Brain microvascular endothelial cell (primary cell): ENCODE measurements at regions not wholly inside any gene's neighbourhood (a gene's known extent, or its start where the extent isn't known, plus 50 kb on each side); places are given as distances from the start of the nearest gene placed in this dataset.

Experiments used
- DNase-seq: peaks from one replicate; pipeline ENCODE4 v3.0.0-alpha.2; 2020
- H3K27ac ChIP-seq: fragments of 250-450 bp; sonication (Bioruptor Pico); 2 replicates; pipeline ENCODE4 v1.5.1; 2020; ENCODE audit warnings: mild to moderate bottlenecking, moderate library complexity
- H3K27me3 ChIP-seq: fragments of 250-450 bp; sonication (Bioruptor Pico); replicated peaks from 2 replicates; pipeline ENCODE4 v1.5.1; 2020; ENCODE audit warnings: mild to moderate bottlenecking
- H3K36me3 ChIP-seq: fragments of 250-450 bp; sonication (Bioruptor Pico); replicated peaks from 2 replicates; pipeline ENCODE4 v1.5.1; 2020; ENCODE audit warnings: mild to moderate bottlenecking
- H3K4me3 ChIP-seq: 2 replicates; pipeline ENCODE4 v1.5.1; 2011; ENCODE audit warnings: low read depth, mild to moderate bottlenecking, control low read depth, low read length, moderate library complexity
- CTCF ChIP-seq: IDR thresholded peaks from 2 replicates; pipeline ENCODE4 v1.5.1; 2011; ENCODE audit warnings: low read depth, mild to moderate bottlenecking, moderate library complexity, low read length, control low read depth, inconsistent platforms; ENCODE audit errors: missing control alignments
- in situ Hi-C: cut with HindIII; loops from 2 replicates; pipeline ENCODE4 v1.10.0; 2017; ENCODE audit warnings: low sequenced_read_pairs, low pct_ligation_motif_present

GRCh38 chr10:131487822-131488221, 176.3 kb upstream of the TCERG1L start:
- no peaks in the 10 kb centered on the region for H3K36me3 ChIP-seq
- no peak overlapping the region for H3K27ac ChIP-seq
- DNase-seq, result no peak
- no peak overlapping the region for H3K4me3 ChIP-seq
- in situ Hi-C loops, result no loop called here
- no peak for TF ChIP-seq CTCF
- no peaks in the 10 kb centered on the region for H3K27me3 ChIP-seq

DNA sequence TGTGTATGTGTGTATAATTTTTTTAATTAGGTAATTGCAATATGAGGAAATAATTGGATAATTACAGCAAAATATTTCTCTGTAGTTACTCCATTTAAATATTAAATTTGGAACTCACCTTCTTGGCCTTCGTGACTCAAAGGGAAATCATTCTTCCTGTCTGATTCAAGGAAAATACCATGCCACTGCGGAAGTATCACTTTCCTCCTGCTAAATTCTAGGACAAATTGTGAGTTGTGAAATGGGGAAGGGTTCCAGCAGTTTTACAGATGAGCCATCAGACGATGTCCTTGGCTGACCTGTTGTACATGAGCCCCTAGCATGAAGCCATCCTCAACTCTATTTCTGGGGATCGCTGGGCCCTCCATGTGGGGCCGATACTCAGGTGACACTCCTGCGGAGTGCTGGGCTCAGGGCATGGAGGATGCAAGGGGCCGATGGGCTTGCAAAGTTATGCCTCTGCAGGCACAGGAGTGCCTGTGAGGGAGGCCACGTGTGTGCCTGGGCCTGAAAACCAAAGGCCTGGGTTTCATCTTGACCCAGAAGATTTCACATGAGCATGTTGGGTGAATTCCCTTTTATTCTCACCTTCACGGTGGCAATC, 179.6 kb upstream of the TCERG1L start:
- in situ Hi-C loops, result no loop called here
- no peak overlapping the region for H3K27ac ChIP-seq

DNA sequence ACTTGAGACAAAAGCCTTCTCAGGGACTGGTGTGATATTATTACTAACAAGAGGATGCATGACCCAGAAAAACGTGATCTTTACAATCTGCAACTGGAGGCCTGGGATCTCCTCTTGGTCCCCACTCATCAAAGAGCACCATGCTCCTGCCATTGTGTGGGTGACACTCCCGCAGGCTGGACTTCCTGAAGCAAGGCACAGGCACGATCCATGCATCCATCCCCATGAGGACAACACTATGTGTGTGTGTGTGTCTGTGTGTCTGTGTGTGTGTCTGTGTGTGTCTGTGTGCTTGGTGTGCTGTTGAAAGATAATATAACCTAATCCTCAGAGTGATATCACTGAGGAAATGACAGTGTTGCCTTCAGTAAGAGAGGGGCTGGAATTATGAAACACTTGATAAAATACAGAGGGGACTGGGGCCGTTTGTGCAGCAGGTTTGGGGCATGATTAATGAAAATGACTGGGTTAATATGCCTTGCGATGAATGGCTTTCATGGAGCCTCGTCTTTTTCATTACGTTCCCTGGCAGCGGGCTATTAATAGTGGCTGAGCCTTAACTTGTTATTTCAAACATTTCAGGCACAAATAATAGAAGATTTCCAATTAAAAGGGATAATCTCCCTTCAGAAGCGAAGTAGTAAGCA, 180.8 kb upstream of the TCERG1L start:
- Histone ChIP-seq H3K4me3 (no peak overlapping the region), H3K27me3 (no peaks in the 10 kb centered on the region), H3K27ac (no peak overlapping the region), H3K36me3 (no peaks in the 10 kb centered on the region)
- DNase-seq, result no peak
- in situ Hi-C loops, result no loop called here
- TF ChIP-seq CTCF, result no peak

More for the DNA sequence above, 179.6 kb upstream of the TCERG1L start:
- H3K4me3 ChIP-seq, result no peak overlapping the region
- H3K27me3 ChIP-seq, result no peaks in the 10 kb centered on the region
- H3K36me3 ChIP-seq, result no peaks in the 10 kb centered on the region
- DNase-seq, result no peak
- no peak for TF ChIP-seq CTCF

DNA sequence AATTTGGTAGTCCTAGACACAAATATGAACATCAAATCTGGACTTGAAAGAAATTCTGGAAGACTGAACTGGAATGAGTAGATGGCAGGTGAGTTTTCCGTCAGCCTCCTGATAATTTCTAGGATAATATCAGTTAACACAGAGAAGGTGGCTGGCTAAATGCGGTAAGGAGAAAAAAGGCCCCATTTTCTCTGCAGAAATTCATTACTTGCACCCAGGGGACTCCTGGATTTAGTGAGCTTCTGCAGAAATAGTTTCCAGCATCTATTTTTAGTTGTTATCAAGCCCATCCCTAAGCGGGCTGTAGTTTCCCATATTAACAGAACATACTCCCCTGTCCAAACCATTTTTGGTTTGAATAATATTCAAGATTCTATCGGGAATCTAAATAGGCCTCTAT, 181.9 kb upstream of the TCERG1L start:
- H3K4me3 ChIP-seq, result no peak overlapping the region
- no peak for TF ChIP-seq CTCF
- DNase-seq, result no peak
- no peaks in the 10 kb centered on the region for H3K36me3 ChIP-seq
- H3K27me3 ChIP-seq, result no peaks in the 10 kb centered on the region
- no peak overlapping the region for H3K27ac ChIP-seq
- in situ Hi-C loops, result no loop called here

DNA sequence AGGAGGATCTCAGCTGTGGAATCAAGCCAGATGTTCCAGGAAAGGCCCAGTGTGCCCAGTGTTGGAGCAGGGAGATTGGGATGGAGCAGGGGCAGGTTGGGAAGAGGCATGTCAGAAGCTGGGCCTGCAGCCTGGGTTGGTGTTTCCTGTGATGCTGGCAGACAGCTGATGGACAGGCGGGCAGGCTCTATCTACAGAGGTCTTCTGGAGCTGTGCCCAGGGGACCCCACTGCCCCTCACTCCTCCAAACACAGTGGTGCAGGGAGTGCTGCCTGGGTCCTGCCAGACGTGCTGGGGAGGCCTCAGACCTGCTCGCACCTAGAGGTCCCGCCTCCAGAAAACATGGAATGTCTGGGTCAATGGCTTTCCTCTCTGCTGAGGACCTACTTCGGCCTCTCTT, 182.9 kb upstream of the TCERG1L start:
- H3K4me3 ChIP-seq, result no peak overlapping the region
- no peak for DNase-seq
- no peak for TF ChIP-seq CTCF
- H3K27me3 ChIP-seq, result no peaks in the 10 kb centered on the region
- H3K36me3 ChIP-seq, result no peaks in the 10 kb centered on the region
- in situ Hi-C loops, result no loop called here
- H3K27ac ChIP-seq, result no peak overlapping the region

DNA sequence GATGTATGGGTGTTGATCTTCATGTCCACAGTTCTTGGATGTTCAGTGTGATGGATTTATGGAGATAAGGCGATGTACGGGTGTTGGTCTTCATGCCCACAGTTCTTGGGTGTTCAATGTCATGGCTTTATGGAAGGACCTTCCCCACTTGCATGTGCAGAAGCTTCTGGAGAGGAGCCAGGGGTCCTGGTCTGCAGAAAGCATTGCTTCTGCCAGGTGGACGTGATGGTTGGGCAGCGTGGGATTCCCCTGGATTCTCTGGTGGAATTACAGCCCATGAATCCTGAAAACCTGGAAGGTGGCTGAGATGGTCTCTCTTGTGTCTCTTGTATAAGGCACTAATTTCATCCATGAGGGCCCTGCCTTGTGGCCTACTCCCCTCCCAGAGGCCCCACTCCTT, 183.7 kb upstream of the TCERG1L start:
- no peak for TF ChIP-seq CTCF
- Histone ChIP-seq H3K27me3 (no peaks in the 10 kb centered on the region), H3K36me3 (no peaks in the 10 kb centered on the region), H3K27ac (no peak overlapping the region), H3K4me3 (no peak overlapping the region)
- no peak for DNase-seq
- in situ Hi-C loops, result no loop called here
